Activated T-helper 17 cell treated with anti-CD3 and anti-CD28 coated beads, Interleukin-2, amount 50 U/mL, for 72 hours (primary cell): ENCODE measurements at regions not wholly inside any gene's neighbourhood (a gene's known extent, or its start where the extent isn't known, plus 50 kb on each side); places are given as distances from the start of the nearest gene placed in this dataset.

Experiments used
- ATAC-seq: fragments of 150-1000 bp; cut with Tn5 transposase; replicated peaks from 2 replicates; pipeline ENCODE4 v1.10.0; 2021; ENCODE audit warnings: mild to moderate bottlenecking, moderate library complexity
- H3K27ac Mint-ChIP-seq: one replicate; pipeline ENCODE4 v1.8.0; 2022; ENCODE audit warnings: mixed read lengths
- H3K27me3 Mint-ChIP-seq: one replicate; pipeline ENCODE4 v1.8.0; 2022; ENCODE audit warnings: mixed read lengths
- H3K36me3 Mint-ChIP-seq: one replicate; pipeline ENCODE4 v1.8.0; 2022; ENCODE audit warnings: low read depth, mild to moderate bottlenecking, mixed read lengths
- H3K4me1 Mint-ChIP-seq: one replicate; pipeline ENCODE4 v1.8.0; 2022; ENCODE audit warnings: mixed read lengths
- H3K4me3 Mint-ChIP-seq: one replicate; pipeline ENCODE4 v1.8.0; 2022; ENCODE audit warnings: mild to moderate bottlenecking, mixed read lengths
- H3K9me3 Mint-ChIP-seq: one replicate; pipeline ENCODE4 v1.8.0; 2022; ENCODE audit warnings: mixed read lengths

DNA sequence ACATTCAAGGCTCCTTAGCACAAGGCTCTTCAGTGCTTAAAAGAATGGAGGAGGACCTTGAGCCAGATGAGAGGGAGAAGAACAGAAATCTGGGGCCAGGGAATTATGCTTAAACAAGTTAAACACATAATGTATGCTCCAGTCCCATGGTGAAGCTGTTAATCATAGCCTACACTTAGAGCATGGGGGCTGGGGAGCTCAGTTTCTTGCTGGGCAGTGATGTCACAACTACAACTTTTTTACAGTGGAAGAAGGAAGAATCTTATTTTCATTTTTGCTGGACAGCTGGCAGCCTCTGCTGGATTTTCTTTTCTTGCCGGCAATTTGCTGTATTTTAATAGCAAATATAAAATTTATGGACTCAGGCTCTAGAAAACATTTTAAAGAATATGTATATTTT lies 432.5 kb downstream of the CD109 start:
- Mint-ChIP-seq H3K4me1 (no peaks in the 10 kb centered on the region), H3K9me3 (no peaks in the 10 kb centered on the region), H3K27ac (no peak overlapping the region), H3K4me3 (no peak overlapping the region), H3K27me3 (no peaks in the 10 kb centered on the region), H3K36me3 (no peaks in the 10 kb centered on the region)
- no peak for ATAC-seq

DNA sequence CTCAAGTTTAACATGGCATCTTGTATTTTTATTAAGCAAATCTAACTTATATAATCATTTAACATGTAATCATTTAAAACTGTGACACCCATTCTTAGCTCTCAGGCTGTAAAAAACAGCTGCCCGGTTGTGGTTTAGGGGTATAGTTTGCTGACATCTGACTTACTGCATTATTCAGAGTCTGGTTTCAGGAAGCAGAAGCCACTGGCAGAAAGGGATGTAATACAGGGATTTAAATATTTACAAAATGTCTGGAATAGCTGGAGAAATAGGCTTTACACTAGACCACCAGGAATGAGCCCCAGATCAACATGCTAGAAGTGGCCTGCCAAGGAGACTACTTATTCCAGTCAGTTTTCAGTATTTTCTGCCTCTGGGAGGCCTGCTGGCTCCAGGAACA lies 421.1 kb downstream of the CD109 start:
- no peaks in the 10 kb centered on the region for H3K9me3 Mint-ChIP-seq
- no peaks in the 10 kb centered on the region for H3K4me1 Mint-ChIP-seq

GRCh38 chr6:74115674-74116073 lies 419.7 kb downstream of the CD109 start:
- Mint-ChIP-seq H3K4me1 (no peaks in the 10 kb centered on the region), H3K9me3 (no peaks in the 10 kb centered on the region), H3K27ac (no peak overlapping the region), H3K4me3 (no peak overlapping the region), H3K36me3 (no peaks in the 10 kb centered on the region), H3K27me3 (no peaks in the 10 kb centered on the region)
- no peak for ATAC-seq

More for the DNA sequence above, 421.1 kb downstream of the CD109 start:
- H3K27ac Mint-ChIP-seq, result no peak overlapping the region
- ATAC-seq, result no peak
- no peak overlapping the region for H3K4me3 Mint-ChIP-seq
- no peaks in the 10 kb centered on the region for H3K27me3 Mint-ChIP-seq
- H3K36me3 Mint-ChIP-seq, result no peaks in the 10 kb centered on the region

DNA sequence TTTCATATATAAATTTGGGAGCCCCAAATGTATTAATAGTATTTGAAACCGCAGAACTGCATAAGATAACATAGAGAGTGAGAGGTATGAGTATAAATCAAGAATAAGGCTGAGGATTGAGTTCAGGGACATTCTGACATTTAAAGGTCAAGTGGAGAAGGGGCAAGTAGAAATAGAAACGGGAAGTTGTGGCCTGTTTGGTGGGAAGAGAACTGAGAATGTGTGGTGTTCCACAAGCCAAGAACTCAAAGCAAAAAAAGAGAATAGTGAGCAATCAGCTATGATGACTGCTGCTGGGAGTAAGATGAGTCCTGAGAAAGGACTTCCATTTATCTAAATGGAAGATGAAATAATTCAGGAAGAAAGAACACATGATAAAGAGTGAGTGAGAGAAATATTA lies 418.4 kb downstream of the CD109 start:
- ATAC-seq, result no peak
- H3K27me3 Mint-ChIP-seq, result no peaks in the 10 kb centered on the region
- no peak overlapping the region for H3K4me3 Mint-ChIP-seq
- H3K4me1 Mint-ChIP-seq, result no peaks in the 10 kb centered on the region
- no peaks in the 10 kb centered on the region for H3K9me3 Mint-ChIP-seq
- no peaks in the 10 kb centered on the region for H3K36me3 Mint-ChIP-seq
- no peak overlapping the region for H3K27ac Mint-ChIP-seq

- Mint-ChIP-seq H3K36me3 (no peaks in the 10 kb centered on the region), H3K27ac (no peak overlapping the region), H3K4me1 (no peaks in the 10 kb centered on the region), H3K4me3 (no peak overlapping the region), H3K9me3 (no peaks in the 10 kb centered on the region), H3K27me3 (no peaks in the 10 kb centered on the region)
- no peak for ATAC-seq
Observed at GRCh38 chr6:74113901-74114300, 417.9 kb downstream of the CD109 start.

DNA sequence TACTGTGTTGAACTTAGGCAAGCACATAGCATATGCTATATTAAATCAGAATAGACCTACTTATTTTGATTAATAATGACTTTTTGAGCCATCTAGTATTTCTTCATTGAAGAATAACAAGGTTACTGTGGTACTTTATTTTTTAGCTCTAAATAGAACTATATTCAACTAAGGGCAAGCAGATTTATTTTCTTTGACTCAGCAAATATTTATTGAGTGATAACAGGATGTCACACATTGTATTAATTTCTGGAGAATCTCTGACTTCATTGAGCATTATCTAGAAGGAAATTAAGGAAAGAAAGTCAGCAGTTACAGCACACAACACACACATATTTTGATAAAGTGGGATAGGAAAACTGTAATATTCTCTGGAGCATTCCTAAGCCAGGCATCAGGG lies 407.4 kb downstream of the CD109 start:
- no peaks in the 10 kb centered on the region for H3K9me3 Mint-ChIP-seq
- no peaks in the 10 kb centered on the region for H3K27me3 Mint-ChIP-seq
- H3K36me3 Mint-ChIP-seq, result no peaks in the 10 kb centered on the region
- H3K4me1 Mint-ChIP-seq, result no peaks in the 10 kb centered on the region
- no peak overlapping the region for H3K4me3 Mint-ChIP-seq
- no peak for ATAC-seq
- no peak overlapping the region for H3K27ac Mint-ChIP-seq

DNA sequence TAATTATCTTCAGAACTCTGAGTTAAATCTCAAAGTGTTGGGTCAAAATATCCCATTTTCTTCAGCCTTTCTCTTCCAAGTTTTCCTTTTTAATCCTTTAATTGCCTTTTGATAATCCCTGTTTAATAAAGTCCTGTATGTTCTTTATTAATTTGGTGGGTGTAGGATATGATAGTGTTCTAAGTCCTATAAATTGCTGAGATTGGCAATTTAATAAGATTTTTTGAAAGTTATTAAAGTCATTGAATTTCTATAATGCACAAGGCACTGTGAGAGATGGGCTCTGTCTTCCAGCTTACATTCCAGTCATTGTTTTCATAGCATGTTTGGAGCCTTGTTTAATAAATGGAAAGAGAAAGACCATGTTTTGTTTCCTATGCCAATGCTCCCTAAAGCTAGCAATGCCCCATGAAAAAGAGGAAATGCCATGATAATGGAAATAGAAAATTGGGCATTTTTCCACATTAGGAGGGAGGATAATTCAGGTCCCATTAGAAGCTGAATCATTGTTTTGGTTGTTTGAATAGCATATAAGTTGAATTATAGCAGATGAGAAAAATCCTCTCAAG lies 404.8 kb downstream of the CD109 start:
- H3K36me3 Mint-ChIP-seq, result no peaks in the 10 kb centered on the region

GRCh38 chr6:74096329-74096728 lies 400.3 kb downstream of the CD109 start:
- Mint-ChIP-seq H3K36me3 (no peaks in the 10 kb centered on the region), H3K27me3 (no peaks in the 10 kb centered on the region), H3K4me3 (no peak overlapping the region), H3K27ac (no peak overlapping the region), H3K9me3 (no peaks in the 10 kb centered on the region), H3K4me1 (no peaks in the 10 kb centered on the region)
- ATAC-seq, result no peak

More for the DNA sequence above, 404.8 kb downstream of the CD109 start:
- no peak for ATAC-seq
- Mint-ChIP-seq H3K27ac (no peak overlapping the region), H3K9me3 (no peaks in the 10 kb centered on the region), H3K27me3 (no peaks in the 10 kb centered on the region), H3K4me1 (no peaks in the 10 kb centered on the region), H3K4me3 (no peak overlapping the region)

- ATAC-seq, result no peak
- peaks cover 5% of the 10 kb centered on the region for H3K27me3 Mint-ChIP-seq
- H3K4me3 Mint-ChIP-seq, result no peak overlapping the region
- no peaks in the 10 kb centered on the region for H3K4me1 Mint-ChIP-seq
- H3K9me3 Mint-ChIP-seq, result no peaks in the 10 kb centered on the region
- no peaks in the 10 kb centered on the region for H3K36me3 Mint-ChIP-seq
- no peak overlapping the region for H3K27ac Mint-ChIP-seq
Observed at GRCh38 chr6:74093361-74093760, 397.4 kb downstream of the CD109 start.

DNA sequence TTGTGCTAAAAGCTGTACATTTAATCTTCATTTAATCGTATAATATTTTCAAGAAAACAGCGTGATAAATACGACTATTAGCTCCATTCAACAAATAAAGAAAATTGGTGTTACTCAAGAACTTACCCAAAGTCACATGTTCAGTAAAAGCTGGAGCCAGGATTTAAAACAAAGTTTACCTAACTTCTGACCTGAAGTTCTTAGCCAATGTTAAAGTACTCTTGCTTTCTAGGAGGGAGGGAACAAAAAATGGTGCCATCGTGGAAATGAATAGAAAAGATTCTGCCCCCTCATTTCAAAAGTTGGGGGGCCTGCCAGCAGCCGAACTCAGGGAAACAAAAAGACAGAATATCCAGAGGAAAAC lies 395.8 kb downstream of the CD109 start:
- Mint-ChIP-seq H3K9me3 (no peaks in the 10 kb centered on the region), H3K4me1 (no peaks in the 10 kb centered on the region), H3K27me3 (peaks cover 5% of the 10 kb centered on the region), H3K27ac (no peak overlapping the region), H3K4me3 (no peak overlapping the region), H3K36me3 (no peaks in the 10 kb centered on the region)
- no peak for ATAC-seq

DNA sequence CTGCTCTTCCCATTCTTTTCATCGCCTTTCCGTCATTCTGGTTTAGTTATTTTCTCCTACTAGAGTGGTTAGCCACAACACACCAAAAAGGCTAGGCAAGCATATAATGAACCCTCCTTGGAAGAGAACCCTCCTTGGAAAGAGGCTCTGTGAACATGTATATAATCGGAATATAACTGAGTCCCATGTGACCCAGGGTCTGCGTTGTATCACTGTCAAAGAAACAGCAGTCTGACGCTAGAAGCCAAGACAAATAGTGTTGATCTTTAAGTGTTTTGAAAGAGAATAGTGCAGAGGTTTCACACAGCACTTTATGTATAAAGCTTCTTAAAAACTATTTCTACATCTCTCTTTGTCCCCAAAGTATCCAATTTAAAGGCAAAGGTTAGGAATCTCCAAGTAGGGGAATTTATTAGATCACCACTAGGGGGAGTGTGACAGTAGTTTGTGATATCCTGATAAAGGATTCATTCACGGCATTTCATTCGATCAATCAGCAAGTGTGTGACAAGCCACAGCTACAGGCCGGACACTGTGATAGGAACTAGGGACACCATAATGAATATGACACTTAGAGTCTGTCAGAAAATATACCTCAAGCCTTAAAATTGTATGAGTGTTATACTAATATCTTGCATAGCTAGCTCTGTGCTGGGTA lies 395.3 kb downstream of the CD109 start:
- peaks cover 5% of the 10 kb centered on the region for H3K27me3 Mint-ChIP-seq
- H3K27ac Mint-ChIP-seq, result no peak overlapping the region
- no peak for ATAC-seq
- no peaks in the 10 kb centered on the region for H3K36me3 Mint-ChIP-seq
- no peaks in the 10 kb centered on the region for H3K4me1 Mint-ChIP-seq
- no peaks in the 10 kb centered on the region for H3K9me3 Mint-ChIP-seq
- no peak overlapping the region for H3K4me3 Mint-ChIP-seq

DNA sequence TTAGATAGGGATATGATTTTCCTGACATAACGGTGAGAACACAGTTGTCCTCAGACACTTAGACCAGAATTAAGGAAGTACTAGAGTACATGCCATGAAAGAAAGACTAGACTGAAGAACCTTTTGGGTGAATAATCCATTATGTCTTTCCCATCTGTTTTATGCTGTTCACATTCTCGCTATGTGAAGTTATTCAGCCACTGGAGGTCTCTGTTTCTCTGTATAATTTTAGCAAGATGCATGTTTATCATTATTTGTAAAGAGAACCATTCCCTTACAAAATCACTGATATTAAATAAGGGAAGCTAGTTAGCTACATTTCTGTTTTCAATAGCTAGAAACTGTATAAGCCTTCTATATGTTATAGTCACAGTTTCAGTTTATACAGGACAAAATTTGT lies 391.9 kb downstream of the CD109 start:
- peaks cover 5% of the 10 kb centered on the region for H3K27me3 Mint-ChIP-seq
- no peak overlapping the region for H3K27ac Mint-ChIP-seq
- ATAC-seq, result no peak
- H3K9me3 Mint-ChIP-seq, result peaks cover 5% of the 10 kb centered on the region
- H3K4me3 Mint-ChIP-seq, result no peak overlapping the region
- H3K4me1 Mint-ChIP-seq, result no peaks in the 10 kb centered on the region
- H3K36me3 Mint-ChIP-seq, result no peaks in the 10 kb centered on the region

- Mint-ChIP-seq H3K27me3 (no peaks in the 10 kb centered on the region), H3K4me1 (no peaks in the 10 kb centered on the region), H3K27ac (no peak overlapping the region), H3K36me3 (no peaks in the 10 kb centered on the region), H3K4me3 (no peak overlapping the region), H3K9me3 (no peaks in the 10 kb centered on the region)
- ATAC-seq, result no peak
Observed at GRCh38 chr6:74075896-74076295, 379.9 kb downstream of the CD109 start.

DNA sequence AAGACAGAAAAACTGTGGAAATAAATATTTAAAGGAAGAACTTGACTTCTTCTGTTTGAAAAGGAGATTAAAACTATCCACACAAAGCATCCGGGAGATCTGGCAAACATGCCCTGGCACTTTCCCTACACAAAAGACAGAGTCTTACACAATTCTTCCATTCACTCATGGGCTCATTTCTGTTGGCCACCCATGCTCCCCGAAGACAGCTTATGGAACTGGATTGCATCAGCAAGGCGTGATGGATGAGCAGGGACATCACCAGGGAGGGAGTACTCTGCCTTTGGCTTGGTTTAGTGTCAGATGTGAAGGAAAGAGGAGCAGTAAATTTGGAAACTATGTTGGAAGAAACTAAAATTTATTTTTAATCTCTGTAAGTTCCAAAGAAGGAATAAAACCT lies 379.3 kb downstream of the CD109 start:
- Mint-ChIP-seq H3K4me3 (no peak overlapping the region), H3K4me1 (no peaks in the 10 kb centered on the region), H3K9me3 (no peaks in the 10 kb centered on the region), H3K36me3 (no peaks in the 10 kb centered on the region), H3K27ac (no peak overlapping the region), H3K27me3 (no peaks in the 10 kb centered on the region)
- no peak for ATAC-seq

DNA sequence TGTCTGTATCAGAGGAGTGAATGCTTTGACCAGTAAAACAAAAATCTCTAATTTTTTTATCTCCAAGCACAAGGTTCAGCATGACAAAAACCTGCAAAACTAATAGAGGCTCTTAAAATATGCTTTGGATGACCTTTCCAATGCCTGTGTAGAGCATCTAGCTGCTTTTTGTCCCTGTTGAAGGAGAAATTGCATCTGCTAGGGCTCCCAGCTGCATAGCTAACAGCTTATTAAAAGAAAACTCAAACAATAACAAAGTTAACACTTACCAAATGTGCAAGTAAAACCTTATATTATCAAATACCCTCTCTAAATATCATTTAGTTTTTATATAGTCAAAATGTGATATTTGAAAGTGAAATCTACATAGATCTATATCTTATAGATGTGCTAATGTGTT lies 378.6 kb downstream of the CD109 start:
- Mint-ChIP-seq H3K4me3 (no peak overlapping the region), H3K36me3 (no peaks in the 10 kb centered on the region), H3K4me1 (no peaks in the 10 kb centered on the region), H3K9me3 (no peaks in the 10 kb centered on the region), H3K27me3 (peaks cover 5% of the 10 kb centered on the region), H3K27ac (no peak overlapping the region)
- ATAC-seq, result no peak

- Mint-ChIP-seq H3K4me1 (no peaks in the 10 kb centered on the region), H3K4me3 (no peak overlapping the region), H3K27me3 (peaks cover 5% of the 10 kb centered on the region), H3K9me3 (no peaks in the 10 kb centered on the region), H3K36me3 (no peaks in the 10 kb centered on the region), H3K27ac (no peak overlapping the region)
- ATAC-seq, result no peak
Observed at GRCh38 chr6:74073999-74074398, 378.0 kb downstream of the CD109 start.
